ENCODE measurements at regions not wholly inside any gene's neighbourhood (a gene's known extent, or its start where the extent isn't known, plus 50 kb on each side); places are given as distances from the start of the nearest gene placed in this dataset.

DNA sequence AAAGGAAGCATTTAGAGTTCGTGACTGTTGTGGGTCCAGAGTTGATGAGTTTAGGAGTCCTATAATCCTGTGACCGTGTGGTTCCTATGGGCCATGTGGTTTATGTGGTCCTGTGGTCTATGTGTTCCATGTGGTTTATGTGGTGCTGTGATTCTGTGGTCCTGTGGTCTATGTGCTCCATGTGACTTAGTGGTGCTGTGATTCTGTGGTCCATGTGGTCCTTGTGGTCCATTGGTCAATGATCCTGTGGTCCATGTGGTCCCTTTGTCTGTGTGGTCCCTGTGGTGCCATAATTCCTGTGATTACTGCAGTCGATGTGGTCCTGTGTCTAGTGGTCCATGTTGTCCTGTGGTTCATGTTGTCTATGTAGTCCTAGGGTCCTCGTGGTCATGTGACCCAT is 167.3 kb downstream of the TMEM18 start:
- DNase-seq (ENCODE audit: low spot score) = no peak

DNA sequence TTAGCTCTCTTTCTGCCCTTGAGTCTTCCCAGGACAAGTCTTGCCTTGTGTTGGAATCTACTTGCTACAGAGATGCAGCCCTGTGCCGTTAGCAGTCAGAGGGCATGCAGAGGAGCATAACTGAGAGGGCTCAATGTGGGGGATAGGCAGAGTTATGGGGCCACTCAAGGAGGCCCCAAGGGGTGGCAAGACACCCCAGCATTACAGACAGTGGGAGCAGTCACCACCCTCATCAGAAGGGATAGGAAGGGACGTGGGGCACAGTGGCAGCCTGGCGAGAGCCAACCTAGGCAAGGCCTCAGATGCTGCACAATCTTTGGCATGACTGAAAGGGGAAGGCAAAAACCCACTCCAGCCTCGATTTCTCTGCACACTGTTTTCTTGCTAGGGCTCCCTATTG is 169.1 kb downstream of the TMEM18 start:
- DNase-seq (ENCODE audit: low spot score) = no peak

DNA sequence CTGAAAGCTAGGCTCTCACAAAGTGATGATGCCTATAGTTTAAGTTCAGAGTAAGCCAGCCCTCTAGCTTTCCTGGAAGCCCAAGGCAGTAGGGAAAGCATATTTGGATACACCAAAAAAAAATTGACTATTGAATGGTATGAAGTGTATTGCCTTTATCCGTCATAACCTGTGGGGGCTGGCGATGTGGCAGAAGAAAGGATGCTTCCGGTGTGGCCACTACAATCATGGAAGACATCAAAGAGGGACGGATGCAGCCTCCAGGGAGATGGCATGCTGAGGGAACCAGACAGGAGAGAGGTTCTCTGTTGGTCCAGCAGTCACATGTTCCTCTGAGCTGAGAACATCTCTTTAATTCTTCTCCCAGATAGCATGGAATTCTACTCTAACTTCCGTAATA is 170.3 kb downstream of the TMEM18 start:
- DNase-seq (ENCODE audit: low spot score) = no peak

DNA sequence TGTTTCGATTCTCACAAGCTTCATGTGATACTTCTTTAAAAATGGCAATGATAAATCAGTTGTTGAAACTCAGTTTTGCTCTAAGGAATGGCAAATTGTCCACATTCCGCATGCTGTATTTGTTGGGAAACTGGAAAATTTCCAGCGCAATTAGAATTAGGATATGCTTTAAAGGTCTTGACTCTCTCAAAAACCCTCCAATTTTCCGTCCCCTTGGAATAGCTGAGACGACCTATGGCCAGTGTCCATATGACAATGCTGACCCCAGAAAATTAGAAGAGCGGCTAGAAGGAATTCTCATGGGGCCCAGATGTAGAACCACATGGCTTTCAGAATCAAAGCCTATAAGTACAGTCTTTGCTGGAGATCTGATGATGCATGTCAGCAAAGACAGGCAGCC is 170.8 kb downstream of the TMEM18 start:
- no peak for DNase-seq (ENCODE audit: low spot score)

- no peak for DNase-seq (ENCODE audit: low spot score)
Observed at GRCh38 chr2:505941-506340, 171.3 kb downstream of the TMEM18 start.

DNA sequence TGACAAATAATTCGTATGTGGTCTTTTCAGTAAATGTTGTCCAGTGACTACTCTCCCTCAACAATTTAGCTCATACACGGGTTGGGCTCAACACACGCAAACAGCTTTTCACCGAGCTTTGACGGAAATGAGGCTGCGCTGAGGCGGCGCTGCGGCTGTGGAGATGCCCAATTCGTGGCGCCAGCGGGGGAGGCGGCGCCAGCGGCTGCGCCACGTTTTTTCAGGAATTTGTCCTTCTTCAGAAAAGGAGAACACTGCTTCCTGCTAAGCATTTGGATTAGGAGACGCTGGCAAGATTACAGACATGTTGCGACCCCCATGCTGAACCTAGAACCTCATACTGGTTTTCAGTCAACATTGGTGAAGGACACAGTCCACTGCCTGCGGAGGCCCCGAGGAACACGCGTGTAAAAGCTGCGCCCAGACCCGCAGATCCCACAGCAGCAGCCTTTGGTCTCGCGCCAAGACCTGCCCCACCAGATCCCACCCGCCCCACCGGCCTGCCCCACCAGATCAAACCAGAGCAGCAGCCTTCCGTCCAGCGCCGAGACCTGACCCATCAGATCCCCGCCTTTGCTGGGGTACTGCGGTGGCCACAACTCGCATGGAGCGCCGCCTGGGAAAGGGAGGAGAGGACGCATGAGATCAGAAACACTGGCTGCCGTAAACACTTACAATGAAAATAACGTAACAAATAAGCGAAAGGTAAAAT is 173.8 kb downstream of the TMEM18 start:
- DNase-seq (ENCODE audit: low spot score) = no peak

DNA sequence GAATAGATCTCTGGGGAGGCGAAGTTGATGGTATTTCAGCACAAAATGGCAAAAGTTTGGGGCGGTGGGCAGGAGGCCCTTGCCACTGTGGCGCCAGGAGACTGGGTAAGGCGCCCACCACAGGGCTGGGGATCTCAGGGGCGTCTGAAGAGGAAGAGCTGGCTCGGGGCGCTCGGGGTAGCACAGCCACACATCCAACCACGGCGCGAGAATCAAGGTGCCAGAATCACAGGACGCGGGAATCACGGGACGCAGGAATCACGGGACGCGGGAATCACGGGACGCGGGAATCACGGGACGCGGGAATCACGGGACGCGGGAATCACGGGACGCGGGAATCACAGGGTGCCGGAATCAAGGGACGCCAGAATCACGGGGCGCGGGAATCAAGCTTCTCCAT is 174.4 kb downstream of the TMEM18 start:
- no peak for DNase-seq (ENCODE audit: low spot score)

DNA sequence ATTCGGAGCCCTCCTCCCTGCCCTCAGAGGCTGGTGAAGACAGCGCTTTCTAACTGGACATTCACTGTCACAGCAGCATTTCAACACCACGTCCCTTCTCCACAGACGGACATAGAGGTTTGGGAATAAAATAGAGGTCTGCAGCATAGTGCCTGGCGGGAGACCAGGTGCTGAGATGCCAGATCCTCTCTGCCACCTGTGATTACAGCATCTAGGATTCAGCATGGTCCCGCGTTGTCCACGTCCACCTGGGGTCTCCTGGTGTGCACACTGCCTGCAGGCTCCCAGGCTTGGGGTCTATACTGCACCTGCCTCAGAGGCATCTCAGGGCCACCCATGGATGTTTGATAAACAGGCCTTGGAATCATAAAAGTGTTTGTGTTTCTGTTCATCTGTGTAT is 175.5 kb downstream of the TMEM18 start:
- DNase-seq (ENCODE audit: low spot score) = no peak

GRCh38 chr2:501130-501529 is 176.1 kb downstream of the TMEM18 start:
- no peak for DNase-seq (ENCODE audit: low spot score)

GRCh38 chr2:499726-500125 is 177.5 kb downstream of the TMEM18 start:
- no peak for DNase-seq (ENCODE audit: low spot score)

DNA sequence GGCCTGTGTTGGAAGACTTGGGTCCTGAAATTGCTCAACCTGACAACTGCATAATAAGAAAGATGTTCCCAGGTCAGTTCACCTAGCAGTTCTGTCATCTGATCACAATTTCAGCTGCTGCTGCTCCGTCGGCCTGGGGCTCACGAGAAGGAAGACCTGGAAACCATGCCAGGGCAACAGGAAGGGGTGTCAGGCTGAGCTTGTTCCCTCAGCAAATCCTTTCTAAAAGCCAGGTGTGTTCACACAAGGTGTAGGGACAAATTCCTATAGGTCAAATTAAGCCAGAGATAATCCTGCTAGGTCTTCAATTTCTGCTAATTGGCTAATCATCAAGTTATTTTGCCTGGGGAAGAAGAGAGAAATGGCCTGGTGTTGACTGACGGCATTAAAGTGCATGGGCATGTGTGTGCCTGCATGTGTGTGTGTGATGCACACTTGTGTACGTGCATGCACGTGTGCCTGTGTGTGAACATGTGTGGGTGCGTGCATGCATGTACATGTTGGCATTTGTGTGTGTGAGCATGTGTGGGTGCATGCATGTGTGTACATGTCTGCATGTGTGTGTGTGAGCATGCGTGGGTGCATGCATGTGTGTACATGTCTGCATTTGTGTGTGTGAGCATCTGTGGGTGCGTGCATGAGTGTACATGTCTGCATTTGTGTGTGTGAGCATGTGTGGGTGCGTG is 178.6 kb downstream of the TMEM18 start:
- no peak for DNase-seq (ENCODE audit: low spot score)

GRCh38 chr2:497770-498492 is 179.3 kb downstream of the TMEM18 start:
- DNase-seq (ENCODE audit: low spot score) = no peak

- DNase-seq (ENCODE audit: low spot score) = no peak
Observed at GRCh38 chr2:496729-497128, 180.5 kb downstream of the TMEM18 start.

DNA sequence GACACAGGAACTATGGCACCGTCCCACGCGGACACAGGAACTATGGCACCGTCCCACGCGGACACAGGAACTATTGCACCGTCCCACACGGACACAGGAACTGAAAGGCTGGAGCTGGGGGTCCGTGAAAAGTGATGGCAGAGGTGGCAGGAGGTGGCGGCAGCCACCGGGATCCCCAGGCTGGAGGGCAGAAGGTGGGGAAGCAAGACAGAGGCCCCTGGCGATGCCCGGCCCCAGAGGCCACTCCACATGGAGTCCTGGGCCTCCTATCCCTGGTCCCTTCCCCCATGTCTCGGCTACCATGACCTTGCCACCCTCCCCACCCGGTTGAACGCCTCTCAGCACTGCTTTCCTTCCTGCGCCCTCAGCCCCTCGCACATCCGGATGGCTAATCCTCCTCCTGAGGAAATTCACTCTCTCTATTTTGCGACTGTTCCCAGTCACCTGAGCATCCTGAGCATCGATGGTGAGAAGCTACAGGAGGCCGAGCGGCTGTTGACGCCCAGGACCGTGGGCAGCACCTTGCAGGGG is 181.4 kb downstream of the TMEM18 start:
- no peak for DNase-seq (ENCODE audit: low spot score)

DNA sequence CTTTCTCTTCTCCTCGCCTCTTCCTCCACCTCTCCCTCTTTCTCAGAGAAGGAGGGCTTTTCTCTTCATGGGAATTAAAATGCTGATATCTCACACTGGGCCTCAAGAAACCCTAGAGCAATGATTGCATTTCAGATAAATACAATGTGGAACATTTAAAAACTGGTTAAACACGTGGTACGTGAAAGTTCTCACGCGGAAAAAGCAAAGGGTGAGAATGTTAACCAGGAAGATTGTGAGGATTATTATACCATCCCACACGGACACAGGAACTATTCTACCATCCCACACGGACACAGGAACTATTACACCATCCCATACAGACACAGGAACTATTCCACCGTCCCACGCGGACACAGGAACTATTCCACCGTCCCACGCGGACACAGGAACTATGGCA is 182.4 kb downstream of the TMEM18 start:
- DNase-seq (ENCODE audit: low spot score) = no peak

DNA sequence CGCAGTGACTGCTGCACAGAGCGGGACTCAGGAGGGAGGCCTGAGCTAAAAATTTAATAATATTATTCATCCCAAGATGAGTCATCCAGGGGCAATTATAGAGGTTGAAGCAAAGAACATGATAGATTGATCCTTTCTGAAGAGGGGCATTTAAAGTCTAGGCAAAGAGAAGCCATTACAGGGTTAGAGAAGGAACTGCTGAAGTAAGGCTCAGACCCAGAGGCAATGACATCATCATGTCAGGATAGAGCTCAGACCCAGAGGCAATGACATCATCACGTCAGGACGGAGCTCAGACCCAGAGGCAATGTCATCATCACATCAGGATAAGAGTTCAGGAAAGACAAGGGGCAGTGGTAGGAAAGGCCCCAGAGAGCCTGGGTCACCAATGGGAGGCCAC is 184.0 kb downstream of the TMEM18 start:
- DNase-seq (ENCODE audit: low spot score) = no peak

DNA sequence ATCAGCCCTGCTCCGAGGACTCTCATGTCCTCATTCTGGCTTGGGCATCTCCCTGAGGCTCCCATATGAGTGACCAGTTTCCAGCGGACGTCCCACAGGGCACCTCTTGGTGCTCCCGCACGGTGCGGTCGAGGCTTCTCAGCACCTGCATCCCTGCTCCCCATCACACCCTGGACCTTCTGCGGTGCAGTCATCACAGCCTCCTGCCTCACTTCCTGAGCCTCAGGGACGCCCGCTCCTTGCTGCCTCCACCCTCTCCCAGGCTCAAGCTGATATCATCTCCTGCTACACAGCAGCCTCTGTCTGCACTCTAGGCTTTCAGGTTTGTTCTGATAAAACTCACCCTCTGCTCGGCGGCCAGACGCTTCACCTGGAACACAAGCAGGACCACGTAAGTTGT is 185.0 kb downstream of the TMEM18 start:
- no peak for DNase-seq (ENCODE audit: low spot score)

DNA sequence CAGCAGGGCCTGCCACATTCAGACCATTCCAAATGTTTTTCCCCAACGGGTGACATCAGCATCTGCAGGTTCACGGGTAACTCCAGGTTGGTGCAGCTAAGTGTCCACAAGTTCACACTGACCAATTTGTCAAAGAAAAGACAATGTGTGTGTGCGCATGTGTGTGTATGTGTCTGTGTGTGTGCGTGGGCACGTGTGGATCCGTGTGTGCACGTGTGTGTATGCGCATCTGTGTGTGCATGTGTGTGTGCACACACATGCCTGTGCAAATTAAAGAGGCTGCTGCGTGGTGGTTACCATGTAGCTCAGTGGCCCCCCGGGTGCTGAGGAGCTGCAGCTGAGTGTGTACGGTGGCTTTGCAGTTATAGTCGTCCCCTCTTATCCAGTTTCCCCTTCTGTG is 187.4 kb downstream of the TMEM18 start:
- no peak for DNase-seq (ENCODE audit: low spot score)

DNA sequence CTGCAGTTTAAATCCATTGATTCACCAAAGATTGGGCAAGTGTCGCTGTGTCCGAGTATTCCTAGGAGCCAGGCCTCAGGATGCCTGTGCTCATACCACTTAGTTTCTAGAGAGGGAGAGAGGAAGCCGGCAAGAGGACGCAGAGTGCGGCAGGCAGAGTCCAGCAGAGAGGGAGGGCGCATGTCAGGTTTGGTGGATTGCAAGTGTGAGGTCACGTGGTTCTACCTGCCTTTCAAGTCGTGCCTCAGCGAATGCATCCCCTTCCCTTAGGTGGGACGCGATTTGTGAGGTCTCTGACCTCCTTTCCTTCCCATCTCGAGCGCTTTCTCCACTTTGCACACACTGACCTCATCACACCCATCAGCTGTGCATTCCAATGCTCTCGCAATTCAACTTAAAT is 188.1 kb downstream of the TMEM18 start:
- DNase-seq (ENCODE audit: low spot score) = no peak

GRCh38 chr2:487186-488079 is 189.8 kb downstream of the TMEM18 start:
- no peak for DNase-seq (ENCODE audit: low spot score)

DNA sequence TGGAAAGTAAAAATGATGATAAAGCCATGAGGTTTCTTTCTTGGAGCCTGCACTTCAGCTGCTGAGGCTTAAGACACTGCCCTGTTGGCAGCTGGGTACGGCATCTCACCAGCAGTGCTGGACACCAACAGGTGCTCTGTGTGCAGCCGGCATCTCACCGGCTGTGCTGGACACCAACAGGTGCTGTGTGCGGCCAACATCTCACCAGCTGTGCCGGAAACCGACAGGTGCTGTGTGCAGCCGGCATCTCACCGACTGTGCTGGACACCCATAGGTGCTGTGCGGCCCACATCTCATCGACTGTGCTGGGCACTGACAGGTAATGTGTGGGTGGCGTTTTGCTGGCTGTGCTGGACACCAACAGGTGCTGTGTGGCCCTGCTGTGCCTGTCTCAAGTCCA is 190.8 kb downstream of the TMEM18 start:
- no peak for DNase-seq (ENCODE audit: low spot score)

- no peak for DNase-seq (ENCODE audit: low spot score)
Observed at GRCh38 chr2:481388-481787, 193.5 kb upstream of the ALKAL2 start.

All from LoVo (cell line).